ENCODE measurements at regions not wholly inside any gene's neighbourhood (a gene's known extent, or its start where the extent isn't known, plus 50 kb on each side); places are given as distances from the start of the nearest gene placed in this dataset.
A peak's percentile ranks its signal among the peaks of the same experiment; 100 is the strongest.

- WGBS, 2 donors = 25 to 32% methylated on average over 24 of the region's 24 CpGs
- H3K27me3 ChIP-seq = no peaks in the 10 kb centered on the region
- peak overlapping the region in 1 of 4 donors; percentile 22 for H3K4me3 ChIP-seq
- H3K9me3 ChIP-seq = no peaks in the 10 kb centered on the region
- H3K27ac ChIP-seq = no peak overlapping the region
- TF ChIP-seq CTCF (IDR thresholded peaks at IDR 0.05) = no peak
- peaks cover 0 to 7% (median 0%) of the 10 kb centered on the region in 4 donors for H3K4me1 ChIP-seq
- DNase-seq (ENCODE audit: low spot score in 2 of 2) = no peak
- H3K36me3 ChIP-seq = no peaks in the 10 kb centered on the region
These were observed 123.0 kb upstream of the FZD8 start for GRCh38 chr10:35765066-35765527.

GRCh38 chr10:35762311-35763030 lies 120.4 kb upstream of the FZD8 start:
- Histone ChIP-seq H3K9me3 (no peaks in the 10 kb centered on the region), H3K27ac (no peak overlapping the region), H3K27me3 (no peaks in the 10 kb centered on the region), H3K36me3 (no peaks in the 10 kb centered on the region), H3K4me1 (peaks cover 0 to 12% (median 1%) of the 10 kb centered on the region in 4 donors), H3K4me3 (no peak overlapping the region)
- TF ChIP-seq POLR2A (IDR thresholded peaks at IDR 0.05) (no peak), EP300 (IDR thresholded peaks at IDR 0.05) (no peak), CTCF (IDR thresholded peaks at IDR 0.05) (no peak)
- 66 to 80% methylated on average over 6 of the region's 6 CpGs for WGBS, 2 donors
- DNase-seq (ENCODE audit: low spot score in 2 of 2) = no peak

GRCh38 chr10:35758076-35758475 lies 116.0 kb upstream of the FZD8 start:
- 53 to 54% methylated on average over 9 of the region's 9 CpGs for WGBS, 2 donors
- Histone ChIP-seq H3K4me1 (peaks cover 0 to 6% (median 2%) of the 10 kb centered on the region in 4 donors), H3K27me3 (no peaks in the 10 kb centered on the region), H3K36me3 (no peaks in the 10 kb centered on the region), H3K4me3 (no peak overlapping the region), H3K9me3 (no peaks in the 10 kb centered on the region), H3K27ac (peak overlapping the region in 1 of 4 donors; percentile 4)
- DNase-seq (ENCODE audit: low spot score in 2 of 2) = peak in 1 of 2 donors; percentile 67
- TF ChIP-seq EP300 (IDR thresholded peaks at IDR 0.05) (peak in 1 of 2 donors; percentile 81), POLR2A (IDR thresholded peaks at IDR 0.05) (no peak), CTCF (IDR thresholded peaks at IDR 0.05) (no peak)

- no peak overlapping the region for H3K4me3 ChIP-seq
- peaks cover 0 to 17% (median 2%) of the 10 kb centered on the region in 4 donors for H3K4me1 ChIP-seq
- no peaks in the 10 kb centered on the region for H3K36me3 ChIP-seq
- TF ChIP-seq POLR2A (IDR thresholded peaks at IDR 0.05) (no peak), CTCF (IDR thresholded peaks at IDR 0.05) (no peak), EP300 (IDR thresholded peaks at IDR 0.05) (no peak)
- no peak for DNase-seq (ENCODE audit: low spot score in 2 of 2)
- H3K27ac ChIP-seq = no peak overlapping the region
- no peaks in the 10 kb centered on the region for H3K27me3 ChIP-seq
- 76 to 82% methylated on average over 5 of the region's 5 CpGs for WGBS, 2 donors
- H3K9me3 ChIP-seq = no peaks in the 10 kb centered on the region
These were observed 112.4 kb upstream of the FZD8 start for GRCh38 chr10:35754519-35754918.
